H1 (cell line): ENCODE measurements at regions not wholly inside any gene's neighbourhood (a gene's known extent, or its start where the extent isn't known, plus 50 kb on each side); places are given as distances from the start of the nearest gene placed in this dataset.

Experiments
- NANOG ChIP-seq: IDR thresholded peaks from 2 replicates; pipeline ENCODE4 v1.6.1; 2011; ENCODE audit warnings: low read length, low read depth, mild to moderate bottlenecking, inconsistent platforms; ENCODE audit not compliant: insufficient read depth, poor library complexity, severe bottlenecking
- TF ChIP-seq, protein P1 (sequence below): IDR thresholded peaks from 2 replicates; pipeline ENCODE4 v1.6.1; 2012; ENCODE audit warnings: low read length, inconsistent platforms

GRCh38 chr7:24381894-24382505 is 98.0 kb downstream of the NPY start (continued):
- TF ChIP-seq, protein P1, sequence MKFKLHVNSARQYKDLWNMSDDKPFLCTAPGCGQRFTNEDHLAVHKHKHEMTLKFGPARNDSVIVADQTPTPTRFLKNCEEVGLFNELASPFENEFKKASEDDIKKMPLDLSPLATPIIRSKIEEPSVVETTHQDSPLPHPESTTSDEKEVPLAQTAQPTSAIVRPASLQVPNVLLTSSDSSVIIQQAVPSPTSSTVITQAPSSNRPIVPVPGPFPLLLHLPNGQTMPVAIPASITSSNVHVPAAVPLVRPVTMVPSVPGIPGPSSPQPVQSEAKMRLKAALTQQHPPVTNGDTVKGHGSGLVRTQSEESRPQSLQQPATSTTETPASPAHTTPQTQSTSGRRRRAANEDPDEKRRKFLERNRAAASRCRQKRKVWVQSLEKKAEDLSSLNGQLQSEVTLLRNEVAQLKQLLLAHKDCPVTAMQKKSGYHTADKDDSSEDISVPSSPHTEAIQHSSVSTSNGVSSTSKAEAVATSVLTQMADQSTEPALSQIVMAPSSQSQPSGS, result no peak
- no peak for TF ChIP-seq NANOG
